T-helper 1 cell treated with Interleukin-12 subunit alpha and Interleukin-12 subunit beta and Interleukin-4 antibody, amounts not matched to agents 30 ng/mL and 1 ng/mL, for 36 hours (primary cell): ENCODE measurements at regions not wholly inside any gene's neighbourhood (a gene's known extent, or its start where the extent isn't known, plus 50 kb on each side); places are given as distances from the start of the nearest gene placed in this dataset.

Source experiments
- intact Hi-C: fragments of 100-400 bp; cut with micrococcal nuclease; formaldehyde crosslinking; loops from one replicate; pipeline ENCODE4 v1.15.1; 2024

DNA sequence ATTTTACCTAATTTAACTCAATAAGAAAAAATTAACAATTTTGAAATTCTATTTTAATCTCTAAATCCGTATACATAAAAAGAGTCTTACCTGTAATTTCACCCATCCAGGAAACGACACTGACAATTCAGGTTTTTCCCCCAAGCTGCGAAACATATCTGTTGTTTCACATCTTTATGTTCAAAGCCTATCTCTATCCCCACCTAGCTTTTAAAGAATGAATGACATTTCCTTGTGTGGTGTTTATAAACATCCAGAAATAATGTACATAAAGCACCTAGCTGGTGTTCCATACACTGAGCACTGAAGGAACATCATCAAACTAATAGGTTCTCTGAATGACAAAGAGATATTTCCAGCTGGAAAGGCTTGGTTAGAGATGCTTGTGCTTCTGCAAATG is 867.8 kb downstream of the SQOR start:
- intact Hi-C loops: no loop called here

DNA sequence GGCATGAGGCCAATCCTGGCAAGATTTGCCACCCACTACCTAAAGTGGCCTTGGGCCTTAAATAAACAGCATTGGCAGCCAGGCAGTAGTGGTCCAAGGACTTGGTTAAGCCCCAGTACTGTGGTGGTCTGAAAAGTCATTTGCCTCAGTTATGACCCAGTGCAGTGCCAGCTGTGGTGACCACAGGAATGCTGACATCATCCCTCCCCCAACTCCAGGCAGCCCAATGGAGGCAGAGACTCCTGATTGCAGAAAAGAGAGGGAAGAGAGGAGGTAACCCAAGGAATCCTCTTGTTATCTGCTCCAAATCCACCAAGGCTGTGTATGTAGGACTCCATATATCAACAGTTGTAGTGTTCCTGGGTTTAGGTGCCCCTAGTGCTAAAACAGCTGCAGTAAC is 883.6 kb downstream of the SQOR start:
- intact Hi-C loops: no loop called here

DNA sequence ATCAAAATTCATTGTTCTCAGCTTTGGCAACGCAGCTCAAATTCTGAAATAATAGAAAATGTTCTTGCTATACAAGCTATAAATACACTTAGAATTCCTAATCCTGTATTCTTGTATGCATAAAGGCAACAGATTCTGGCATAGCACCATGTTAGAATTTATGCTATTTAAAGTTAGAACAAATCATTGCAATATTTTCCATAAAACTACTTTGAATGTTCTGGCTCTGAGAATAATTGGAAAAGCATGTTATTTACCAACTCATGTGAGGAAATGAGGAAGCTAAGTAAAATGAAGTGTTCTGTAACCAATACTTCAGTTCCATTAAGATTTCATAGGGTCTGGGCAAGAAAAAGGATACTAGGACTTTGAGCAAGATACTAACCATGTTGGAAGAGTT is 888.9 kb downstream of the SQOR start:
- intact Hi-C loops: no loop called here

- intact Hi-C loops: no loop called here
These were observed 891.3 kb downstream of the SQOR start for GRCh38 chr15:46525984-46526725.

DNA sequence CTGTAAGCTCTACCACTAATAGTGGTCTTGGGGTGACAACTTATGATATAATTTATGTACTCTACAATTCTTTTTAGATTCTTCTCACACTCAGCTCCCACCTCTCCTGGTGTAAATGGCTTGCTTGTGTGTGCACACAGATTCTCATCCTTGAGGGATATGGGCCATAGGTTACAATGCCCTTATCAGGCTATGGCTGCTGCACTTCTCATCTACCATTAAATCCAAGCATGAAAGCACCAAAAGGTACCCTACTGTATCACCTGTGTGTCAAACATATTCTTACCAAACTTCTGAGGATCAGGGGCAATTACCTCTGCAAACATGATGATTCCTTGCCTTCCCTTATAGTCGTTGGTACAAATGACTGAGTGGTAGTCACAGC is 891.9 kb downstream of the SQOR start:
- intact Hi-C loops: no loop called here

- intact Hi-C loops: no loop called here
These were observed 908.8 kb downstream of the SQOR start for GRCh38 chr15:46543626-46544025.

DNA sequence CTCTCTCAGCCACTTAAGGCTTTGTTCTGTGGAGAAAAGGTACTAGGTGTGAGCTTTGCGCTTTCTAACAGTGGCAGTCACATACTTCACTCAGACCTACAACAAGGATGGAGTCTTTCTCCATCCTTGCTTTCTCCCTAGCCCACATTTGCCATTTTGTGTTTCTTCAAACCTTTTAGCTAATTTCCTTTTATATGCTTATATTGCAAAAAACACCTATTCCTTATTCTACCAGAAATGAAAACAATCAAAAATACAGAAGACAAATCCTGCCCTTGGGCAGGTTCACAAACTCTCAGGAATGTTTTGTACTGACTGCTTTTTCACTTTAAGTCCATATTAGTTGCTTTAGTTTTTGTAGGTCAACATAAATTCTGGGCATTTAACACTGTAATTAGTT is 914.2 kb downstream of the SQOR start:
- intact Hi-C loops: no loop called here

DNA sequence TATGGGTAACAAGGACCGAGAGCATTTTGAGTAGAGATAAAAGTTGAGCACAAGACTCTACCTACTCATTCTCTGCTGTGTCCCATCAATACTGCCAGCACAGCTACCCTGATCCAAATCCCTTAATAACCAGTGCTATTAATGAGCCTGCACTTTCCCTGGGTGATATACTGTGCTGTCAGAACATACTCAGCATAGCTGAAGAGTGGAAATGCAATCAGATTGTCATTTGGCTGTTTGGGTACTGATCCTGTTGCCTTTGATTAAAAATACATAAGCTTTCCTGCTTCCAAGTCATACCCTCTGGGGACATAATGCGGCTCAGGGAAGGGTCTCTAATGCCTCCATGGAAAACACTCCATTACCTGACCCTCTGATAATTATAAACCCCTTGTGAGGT is 917.5 kb downstream of the SQOR start:
- intact Hi-C loops: no loop called here

DNA sequence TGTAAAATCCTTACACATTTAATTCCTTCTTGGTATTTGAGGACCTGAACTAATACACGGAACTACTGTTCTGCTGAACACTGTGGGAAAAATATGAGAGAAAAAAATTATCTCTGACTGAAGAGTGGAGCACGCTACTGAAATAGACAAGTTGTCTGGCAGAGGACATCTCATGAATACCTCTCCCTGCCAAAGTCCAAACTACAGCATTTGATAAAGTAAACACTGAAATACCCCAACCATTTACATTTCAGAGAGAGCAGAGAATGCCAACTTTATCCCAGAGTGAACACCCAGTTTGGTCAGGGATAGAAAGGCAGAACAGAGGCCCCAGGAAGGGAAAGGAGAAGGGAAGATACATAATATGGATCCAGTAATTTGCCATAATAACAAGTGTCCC is 920.7 kb downstream of the SQOR start:
- intact Hi-C loops: no loop called here

DNA sequence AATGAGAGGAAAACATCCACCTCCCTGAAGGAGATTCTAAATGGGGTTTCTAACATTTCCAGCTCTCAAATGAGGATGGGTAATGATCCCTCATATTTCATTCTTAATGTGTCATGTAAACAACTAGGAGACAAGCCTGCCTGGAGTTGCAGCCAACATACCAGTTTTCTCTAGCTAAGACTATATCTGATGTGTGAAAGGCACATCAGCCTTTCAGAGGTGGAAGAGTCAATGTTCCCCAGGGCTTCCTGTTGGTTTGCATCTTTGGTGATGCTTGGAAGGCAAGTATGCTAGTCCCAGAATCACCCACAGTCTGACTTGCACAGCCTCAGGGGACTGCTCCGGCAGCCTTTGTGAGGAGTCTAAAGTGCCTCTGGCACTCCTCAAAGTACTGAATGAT is 921.2 kb downstream of the SQOR start:
- intact Hi-C loops: no loop called here

GRCh38 chr15:46556559-46557379 is 921.9 kb downstream of the SQOR start:
- intact Hi-C loops: no loop called here

DNA sequence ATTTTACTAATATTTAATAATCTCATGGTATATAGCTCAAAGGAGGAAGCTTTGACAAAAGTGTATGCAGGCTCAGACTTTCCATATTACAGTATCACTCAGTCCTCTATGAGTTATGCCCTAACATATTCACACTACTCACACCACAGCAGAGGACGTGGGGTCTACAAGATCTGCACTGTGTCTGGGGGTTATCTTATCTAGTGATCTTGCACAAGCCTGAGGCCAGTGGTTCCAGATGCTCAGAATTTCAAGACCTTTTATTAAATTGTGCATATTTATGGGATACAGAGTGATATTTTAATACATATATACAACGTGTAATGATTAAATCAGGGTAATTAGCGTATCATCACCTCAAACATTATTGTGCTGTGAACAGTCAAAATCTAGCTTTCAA is 933.1 kb downstream of the SQOR start:
- intact Hi-C loops: no loop called here

GRCh38 chr15:46569781-46570180 is 935.0 kb downstream of the SQOR start:
- intact Hi-C loops: no loop called here

DNA sequence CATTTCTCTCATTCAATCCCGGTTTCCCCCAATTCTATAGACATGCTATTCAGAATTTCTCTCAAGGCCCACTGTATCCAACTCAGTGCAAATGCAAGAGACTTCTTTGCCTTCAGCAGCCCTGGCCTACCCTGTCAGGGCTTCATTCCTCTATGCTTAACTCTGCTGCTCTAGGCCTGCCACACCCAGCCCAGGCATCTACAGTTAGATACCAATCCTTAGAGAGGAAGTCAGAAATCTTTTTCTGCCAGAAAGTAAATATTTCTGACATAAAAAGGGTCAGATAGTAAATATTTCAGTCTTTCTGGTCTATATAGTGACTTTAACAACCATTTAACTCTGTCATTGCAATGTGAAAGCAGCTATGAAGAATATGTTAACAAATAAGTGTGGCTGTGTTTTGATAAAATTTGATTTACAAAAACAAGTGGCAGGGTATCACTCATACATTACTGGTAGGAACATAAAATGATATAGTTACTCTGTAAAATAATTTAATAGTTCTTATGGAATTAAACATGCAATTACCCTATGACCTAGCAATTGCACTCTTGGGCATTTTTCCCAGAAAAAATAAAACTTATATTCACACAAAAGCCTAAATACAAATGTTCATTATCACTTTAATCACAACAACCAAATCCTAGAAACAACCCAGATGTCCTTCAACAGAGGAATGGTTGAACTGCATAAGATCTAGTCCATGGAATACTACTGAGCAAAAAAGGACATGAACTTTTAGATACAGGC is 942.0 kb downstream of the SQOR start:
- intact Hi-C loops: no loop called here

DNA sequence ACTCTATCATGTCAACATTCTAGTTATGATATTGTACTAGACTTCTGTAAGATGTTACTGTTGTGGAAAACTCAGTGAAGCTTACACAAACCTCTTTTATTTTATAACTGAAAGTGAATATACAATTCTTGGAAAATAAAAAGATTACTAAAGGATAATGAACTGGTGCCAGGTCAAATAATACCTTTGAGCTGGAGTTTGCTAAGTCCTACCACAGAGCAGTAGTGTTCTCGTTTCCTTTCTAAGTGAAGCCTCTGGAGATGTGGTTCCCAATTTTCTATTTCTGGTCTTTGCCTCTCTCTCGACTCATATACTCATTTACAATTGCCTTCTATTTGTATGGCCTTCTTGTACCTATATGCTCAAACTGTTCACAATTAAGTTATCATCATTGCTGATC is 942.9 kb downstream of the SQOR start:
- intact Hi-C loops: no loop called here

GRCh38 chr15:46580487-46580886 is 945.7 kb downstream of the SQOR start:
- intact Hi-C loops: no loop called here

- intact Hi-C loops: no loop called here
These were observed 946.1 kb downstream of the SQOR start for GRCh38 chr15:46580924-46581323.

DNA sequence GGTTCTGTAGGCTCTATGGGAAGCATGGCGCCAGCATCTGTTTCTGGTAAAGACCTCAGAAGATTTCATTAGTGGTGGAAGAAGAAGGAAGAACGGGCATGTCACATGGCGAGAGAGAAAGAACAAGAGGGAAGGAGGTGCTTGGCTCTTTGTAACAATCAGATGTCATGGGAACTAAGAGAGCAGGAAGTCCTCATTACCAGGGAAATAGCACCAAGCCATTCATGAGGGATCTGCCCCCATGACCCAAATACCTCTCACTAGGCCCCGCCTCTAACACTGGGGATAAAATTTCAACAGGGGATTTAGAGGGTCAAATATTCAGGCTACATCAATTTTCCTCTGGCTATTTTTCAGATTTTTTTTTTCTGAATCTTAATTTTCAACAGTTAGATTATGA is 954.3 kb downstream of the SQOR start:
- intact Hi-C loops: no loop called here

- intact Hi-C loops: no loop called here
These were observed 956.6 kb downstream of the SQOR start for GRCh38 chr15:46591462-46591861.

DNA sequence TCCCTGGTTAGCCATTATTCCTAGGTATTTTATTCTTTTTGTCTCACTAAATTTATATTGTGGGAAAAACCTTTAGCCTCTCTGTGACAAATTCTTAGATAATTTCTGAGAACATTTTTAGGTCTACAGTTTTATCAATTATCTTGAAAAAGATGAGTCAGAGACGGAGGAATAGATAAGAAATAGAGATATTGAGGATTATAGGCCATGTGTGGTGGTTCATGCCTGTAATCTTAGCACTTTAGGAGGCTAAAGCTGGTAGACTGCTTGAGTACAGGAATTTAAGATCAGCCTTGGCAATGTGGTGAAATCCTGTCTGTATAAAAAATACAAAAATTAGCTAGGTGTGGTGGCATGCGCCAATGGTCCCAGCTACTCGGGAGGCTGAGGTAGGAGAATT is 960.2 kb downstream of the SQOR start:
- intact Hi-C loops: no loop called here

DNA sequence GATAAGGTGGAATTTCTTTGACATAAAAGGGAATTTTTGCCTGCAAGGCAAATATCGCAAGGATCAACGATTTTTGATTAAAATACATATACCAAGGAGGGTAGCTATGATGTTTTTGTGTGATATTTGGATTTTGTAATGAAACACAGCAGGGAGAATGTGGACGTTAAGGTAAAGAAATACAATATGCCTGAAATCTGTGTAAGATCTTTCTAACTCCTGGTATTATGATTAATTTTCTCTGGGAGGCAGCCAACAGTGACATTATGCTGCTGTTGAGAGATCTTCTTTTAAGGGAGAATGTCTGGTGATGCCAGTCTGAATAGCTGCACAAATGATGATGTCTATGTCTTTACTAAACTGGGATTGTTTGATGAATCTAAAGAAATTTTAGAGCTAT is 972.2 kb downstream of the SQOR start:
- intact Hi-C loops: no loop called here

GRCh38 chr15:46616033-46616432 is 981.2 kb downstream of the SQOR start:
- intact Hi-C loops: no loop called here
